BJ (cell line): ENCODE measurements at regions not wholly inside any gene's neighbourhood (a gene's known extent, or its start where the extent isn't known, plus 50 kb on each side); places are given as distances from the start of the nearest gene placed in this dataset.

Source experiments
- CTCF ChIA-PET: fragments of 350-600 bp; formaldehyde crosslinking; extraction: SDS; loops from one replicate; lab custom pipeline; 2021; ENCODE audit warnings: antibody characterized with exemption, inconsistent platforms; lab: Yijun Ruan, JAX
- POLR2A ChIA-PET: fragments of 300-600 bp; sonication (Branson Sonifier 250); formaldehyde crosslinking; extraction: SDS; loops from one replicate; lab custom pipeline; 2021; ENCODE audit warnings: antibody characterized with exemption; lab: Charles Lee
- DNase-seq: peaks from one replicate; pipeline ENCODE4 v3.0.0-alpha.2; 2011; ENCODE audit warnings: low read depth
- H3K27me3 ChIP-seq: 2 replicates; pipeline ENCODE4 v1.6.0; 2011; ENCODE audit warnings: low read length; ENCODE audit not compliant: control insufficient read depth, insufficient read depth
- H3K36me3 ChIP-seq: 2 replicates; pipeline ENCODE4 v1.5.1; 2011; ENCODE audit warnings: low read length; ENCODE audit not compliant: control insufficient read depth, insufficient read depth
- H3K4me3 ChIP-seq: 2 replicates; pipeline ENCODE4 v1.5.1; 2011; ENCODE audit warnings: low read depth, mild to moderate bottlenecking, control low read depth, low read length
- TF ChIP-seq, protein P1 (sequence below): IDR thresholded peaks from 2 replicates; pipeline ENCODE4 v1.5.1; 2011; ENCODE audit warnings: low read depth, mild to moderate bottlenecking, control low read depth, inconsistent platforms, low read length, moderate library complexity; ENCODE audit not compliant: insufficient read depth

DNA sequence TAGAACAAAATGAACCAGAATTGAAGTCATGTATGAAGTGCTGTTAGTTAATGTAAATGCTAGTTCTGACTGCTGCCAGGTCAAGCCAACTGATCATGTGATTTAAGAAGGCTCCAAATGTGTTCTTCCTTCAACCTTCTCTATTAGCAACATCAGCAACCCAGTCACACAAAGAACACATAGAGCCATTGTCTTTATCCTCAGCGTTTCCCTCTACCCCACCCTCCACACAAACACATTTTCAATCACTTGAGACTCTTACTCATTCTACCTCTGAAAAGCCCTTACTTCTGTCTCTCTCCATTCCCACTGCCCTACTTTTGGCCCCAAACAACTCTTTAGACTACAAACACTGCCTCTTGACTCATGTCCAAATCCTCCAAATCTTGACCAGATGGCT is 89.7 kb upstream of the KDR start:
- TF ChIP-seq, protein P1, sequence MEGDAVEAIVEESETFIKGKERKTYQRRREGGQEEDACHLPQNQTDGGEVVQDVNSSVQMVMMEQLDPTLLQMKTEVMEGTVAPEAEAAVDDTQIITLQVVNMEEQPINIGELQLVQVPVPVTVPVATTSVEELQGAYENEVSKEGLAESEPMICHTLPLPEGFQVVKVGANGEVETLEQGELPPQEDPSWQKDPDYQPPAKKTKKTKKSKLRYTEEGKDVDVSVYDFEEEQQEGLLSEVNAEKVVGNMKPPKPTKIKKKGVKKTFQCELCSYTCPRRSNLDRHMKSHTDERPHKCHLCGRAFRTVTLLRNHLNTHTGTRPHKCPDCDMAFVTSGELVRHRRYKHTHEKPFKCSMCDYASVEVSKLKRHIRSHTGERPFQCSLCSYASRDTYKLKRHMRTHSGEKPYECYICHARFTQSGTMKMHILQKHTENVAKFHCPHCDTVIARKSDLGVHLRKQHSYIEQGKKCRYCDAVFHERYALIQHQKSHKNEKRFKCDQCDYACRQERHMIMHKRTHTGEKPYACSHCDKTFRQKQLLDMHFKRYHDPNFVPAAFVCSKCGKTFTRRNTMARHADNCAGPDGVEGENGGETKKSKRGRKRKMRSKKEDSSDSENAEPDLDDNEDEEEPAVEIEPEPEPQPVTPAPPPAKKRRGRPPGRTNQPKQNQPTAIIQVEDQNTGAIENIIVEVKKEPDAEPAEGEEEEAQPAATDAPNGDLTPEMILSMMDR = no peak
- H3K36me3 ChIP-seq = no peaks in the 10 kb centered on the region
- POLR2A ChIA-PET = no interaction called here
- no peak overlapping the region for H3K4me3 ChIP-seq
- no peaks in the 10 kb centered on the region for H3K27me3 ChIP-seq
- DNase-seq = no peak
- CTCF ChIA-PET = interaction anchor here (0.7 to 0.9 kb wide), 2 partner anchors 30 to 340 kb away, joined by 3 read pairs; no protein-coding TSS in a partner anchor

DNA sequence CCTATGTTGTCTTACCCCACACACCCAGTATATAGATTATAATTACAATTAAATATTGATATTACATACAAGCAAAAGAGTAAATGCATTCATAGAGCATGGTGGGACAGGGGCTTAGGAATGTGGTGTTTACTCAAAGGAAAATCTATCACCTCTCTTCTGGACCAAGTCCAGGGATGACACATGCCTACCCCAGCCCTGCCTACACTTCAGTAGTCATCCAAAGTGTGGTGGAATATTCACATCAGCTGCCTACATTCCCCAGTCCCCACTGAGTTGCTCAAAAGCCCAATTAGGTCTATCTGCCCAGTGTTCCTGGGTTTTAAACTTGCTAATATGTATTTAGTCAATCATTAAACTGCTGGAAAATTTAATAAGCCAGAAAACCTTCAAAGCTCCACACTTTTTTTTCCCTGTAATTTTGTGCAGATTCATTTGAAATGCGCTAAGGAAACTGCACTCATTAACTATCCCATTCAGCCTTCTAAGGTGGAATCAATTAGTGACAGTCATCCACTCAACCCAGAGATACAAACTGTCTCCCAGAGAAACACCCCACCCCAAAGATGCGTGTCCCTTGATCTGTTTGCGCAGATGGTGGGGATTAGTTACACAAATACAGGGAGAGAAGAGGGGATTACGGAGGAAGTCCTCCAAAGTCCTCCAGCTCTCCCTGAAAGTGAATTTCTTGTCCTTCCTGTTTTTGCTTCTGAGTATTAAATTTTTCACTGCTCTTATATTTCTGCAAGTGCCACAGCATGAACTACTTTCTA is 91.7 kb upstream of the KDR start:
- no peak for DNase-seq
- no peaks in the 10 kb centered on the region for H3K27me3 ChIP-seq
- no peaks in the 10 kb centered on the region for H3K36me3 ChIP-seq
- ChIA-PET POLR2A (no interaction called here), CTCF (no interaction called here)
- no peak overlapping the region for H3K4me3 ChIP-seq
- TF ChIP-seq, protein P1 = no peak

DNA sequence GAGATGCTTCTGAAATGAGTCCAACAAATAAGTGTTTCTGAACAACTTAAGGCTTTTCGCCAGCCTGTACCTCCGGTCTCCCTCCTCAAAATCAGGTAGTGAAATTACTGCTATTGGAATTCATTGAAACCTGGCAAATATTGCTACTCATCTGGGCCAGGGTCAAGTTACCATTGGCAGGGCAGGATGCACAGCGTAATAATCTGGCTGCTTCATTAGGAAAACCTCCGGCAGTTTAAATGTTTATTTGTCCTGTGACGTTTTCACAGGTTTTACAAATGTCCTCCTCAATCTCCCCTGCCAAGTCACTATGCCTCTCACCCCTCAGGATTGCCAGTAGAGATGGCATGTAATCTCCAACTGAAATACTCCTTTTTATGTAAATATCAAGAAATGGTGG is 92.6 kb upstream of the KDR start:
- POLR2A ChIA-PET = no interaction called here
- CTCF ChIA-PET = no interaction called here
- DNase-seq = no peak
- TF ChIP-seq, protein P1 = no peak
- H3K4me3 ChIP-seq = no peak overlapping the region
- H3K36me3 ChIP-seq = no peaks in the 10 kb centered on the region
- H3K27me3 ChIP-seq = no peaks in the 10 kb centered on the region

DNA sequence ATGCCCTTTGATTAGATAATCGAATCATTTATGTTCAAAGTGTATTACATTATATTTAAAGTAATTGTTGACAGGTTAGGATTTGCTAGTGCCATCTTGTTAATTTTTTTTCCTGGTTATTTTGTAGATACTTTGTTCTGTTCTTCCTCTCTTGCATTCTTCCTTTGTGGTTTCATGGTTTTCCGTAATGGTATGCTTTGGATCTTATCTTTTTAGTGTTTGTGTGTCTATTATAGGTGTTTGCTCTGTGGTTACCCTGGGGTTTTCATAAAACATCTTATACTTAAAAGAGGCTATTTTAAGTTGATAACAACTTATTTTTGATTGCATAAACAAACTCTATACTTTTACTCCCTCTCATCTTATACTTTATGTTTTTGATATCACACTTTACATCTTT is 108.2 kb upstream of the SRD5A3 start:
- Histone ChIP-seq H3K27me3 (no peaks in the 10 kb centered on the region), H3K4me3 (no peak overlapping the region), H3K36me3 (no peaks in the 10 kb centered on the region)
- CTCF ChIA-PET = no interaction called here
- POLR2A ChIA-PET = no interaction called here
- TF ChIP-seq, protein P1 = no peak
- no peak for DNase-seq

DNA sequence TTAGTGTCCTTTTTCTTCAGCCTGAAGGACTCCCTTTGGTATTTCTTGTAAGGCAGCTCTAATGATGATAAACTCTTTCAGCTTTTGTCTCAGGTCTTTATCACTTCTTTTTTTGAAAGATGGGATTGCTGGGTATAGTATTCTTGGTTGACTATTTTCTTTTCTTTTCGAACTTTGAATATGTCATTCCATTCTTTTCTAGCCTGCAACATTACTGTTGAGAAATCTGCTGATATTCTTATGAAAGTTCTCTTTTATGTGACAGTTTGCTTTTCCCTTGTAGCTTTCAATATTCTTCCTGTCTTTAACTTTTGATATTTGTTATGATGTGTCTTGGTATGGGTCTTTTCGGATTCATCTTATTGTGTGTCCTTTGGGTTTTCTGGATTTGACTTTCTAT is 107.6 kb upstream of the SRD5A3 start:
- ChIA-PET CTCF (no interaction called here), POLR2A (no interaction called here)
- DNase-seq = no peak
- no peaks in the 10 kb centered on the region for H3K36me3 ChIP-seq
- TF ChIP-seq, protein P1 = no peak
- no peaks in the 10 kb centered on the region for H3K27me3 ChIP-seq
- H3K4me3 ChIP-seq = no peak overlapping the region
